OCI-LY7 (cell line): ENCODE measurements at regions not wholly inside any gene's neighbourhood (a gene's known extent, or its start where the extent isn't known, plus 50 kb on each side); places are given as distances from the start of the nearest gene placed in this dataset.

Experiments used
- BruUV-seq: library from RNA; stranded (reverse); fragments of 400-500 nt; replicated peaks from 2 replicates; lab custom pipeline; 2021; lab: Mats Ljungman, UMichigan
- CTCF ChIA-PET: fragments of 300-600 bp; sonication (Branson Sonifier 250); formaldehyde crosslinking; loops from one replicate; lab custom pipeline; 2022; ENCODE audit warnings: antibody characterized with exemption; ENCODE audit not compliant: unreplicated experiment; lab: Charles Lee
- POLR2A ChIA-PET: fragments of 300-600 bp; sonication (Branson Sonifier 250); formaldehyde crosslinking; loops from one replicate; lab custom pipeline; 2022; ENCODE audit warnings: antibody characterized with exemption; lab: Charles Lee
- DNase-seq: peaks from one replicate; pipeline ENCODE4 v3.0.0-alpha.2; 2015; ENCODE audit warnings: low spot score
- H2AFZ ChIP-seq: fragments of 200-600 bp; sonication (generic), shearing (Covaris generic); 2 replicates; pipeline ENCODE4 v1.6.1; 2014; ENCODE audit warnings: mild to moderate bottlenecking, antibody characterized with exemption, low read length, moderate library complexity
- H3K27ac ChIP-seq: fragments of 200-600 bp; sonication (generic); 2 replicates; pipeline ENCODE4 v1.5.1; 2014; ENCODE audit warnings: mixed run types, low read depth, mild to moderate bottlenecking, moderate library complexity, low read length, inconsistent platforms; ENCODE audit not compliant: poor library complexity, severe bottlenecking
- H3K36me3 ChIP-seq: fragments of 200-600 bp; sonication (generic); 2 replicates; pipeline ENCODE4 v1.6.1; 2014; ENCODE audit warnings: mild to moderate bottlenecking, antibody characterized with exemption, low read length, moderate library complexity, mixed read lengths; ENCODE audit not compliant: insufficient read depth
- H3K4me1 ChIP-seq: fragments of 200-600 bp; sonication (generic); 2 replicates; pipeline ENCODE4 v1.5.1; 2014; ENCODE audit warnings: mild to moderate bottlenecking, low read length; ENCODE audit not compliant: insufficient read depth, poor library complexity, severe bottlenecking
- H3K4me2 ChIP-seq: fragments of 200-600 bp; sonication (generic); 2 replicates; pipeline ENCODE4 v1.6.1; 2014; ENCODE audit warnings: mild to moderate bottlenecking, low read length
- H3K4me3 ChIP-seq: fragments of 200-600 bp; sonication (generic); 2 replicates; pipeline ENCODE4 v1.5.1; 2014; ENCODE audit warnings: mild to moderate bottlenecking, low read depth, low read length; ENCODE audit not compliant: poor library complexity, severe bottlenecking
- H3K79me2 ChIP-seq: fragments of 200-600 bp; sonication (generic); 2 replicates; pipeline ENCODE4 v1.6.1; 2016; ENCODE audit warnings: low read depth, mild to moderate bottlenecking, low read length, moderate library complexity, mixed read lengths; ENCODE audit not compliant: insufficient read depth
- H3K9me2 ChIP-seq: fragments of 200-600 bp; sonication (generic); 2 replicates; pipeline ENCODE4 v1.6.1; 2016; ENCODE audit warnings: mild to moderate bottlenecking, low read length, mixed read lengths; ENCODE audit not compliant: insufficient read depth
- H3K9me3 ChIP-seq: fragments of 200-600 bp; sonication (generic); 2 replicates; pipeline ENCODE4 v1.6.1; 2014; ENCODE audit warnings: mild to moderate bottlenecking, mixed run types, low read length, mixed read lengths
- H4K20me1 ChIP-seq: fragments of 200-600 bp; sonication (generic); 2 replicates; pipeline ENCODE4 v1.6.1; 2014; ENCODE audit warnings: mild to moderate bottlenecking, antibody characterized with exemption, low read length, moderate library complexity, mixed read lengths; ENCODE audit not compliant: insufficient read depth
- EZH2phosphoT487 ChIP-seq: fragments of 200-600 bp; sonication (generic); IDR thresholded peaks from 2 replicates; pipeline ENCODE4 v1.6.1; 2018; ENCODE audit warnings: low read depth, borderline replicate concordance, mild to moderate bottlenecking, mixed run types, antibody characterized with exemption, low read length, moderate library complexity, mixed read lengths
- intact Hi-C: fragments of 100-400 bp; cut with micrococcal nuclease; formaldehyde crosslinking; loops from one replicate; pipeline ENCODE4 v1.10.0; 2022; ENCODE audit not compliant: unreplicated experiment
- TF ChIP-seq, protein P1 (sequence below): fragments of 200-600 bp; sonication (generic); conservative IDR thresholded peaks from 2 replicates; pipeline ENCODE4 v1.5.1; 2014; ENCODE audit warnings: mild to moderate bottlenecking, antibody characterized with exemption, low read length, moderate library complexity, mixed read lengths

DNA sequence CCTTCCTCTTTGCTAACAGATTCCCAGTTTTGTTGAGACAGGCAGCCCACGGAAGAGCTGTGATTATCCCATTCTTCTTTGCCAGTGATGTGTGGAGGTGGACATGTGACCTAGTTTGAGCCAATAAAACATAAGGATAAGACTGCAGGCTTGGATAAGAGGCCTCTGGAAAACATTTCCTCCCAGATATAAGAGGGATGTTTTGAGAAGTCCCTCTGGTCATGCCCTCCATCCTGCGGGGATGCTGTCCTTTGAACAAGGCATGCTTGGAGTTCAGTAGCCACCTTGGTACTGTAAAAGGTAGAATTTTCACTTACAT is 155.7 kb downstream of the TM2D1 start:
- CTCF ChIA-PET: no interaction called here

DNA sequence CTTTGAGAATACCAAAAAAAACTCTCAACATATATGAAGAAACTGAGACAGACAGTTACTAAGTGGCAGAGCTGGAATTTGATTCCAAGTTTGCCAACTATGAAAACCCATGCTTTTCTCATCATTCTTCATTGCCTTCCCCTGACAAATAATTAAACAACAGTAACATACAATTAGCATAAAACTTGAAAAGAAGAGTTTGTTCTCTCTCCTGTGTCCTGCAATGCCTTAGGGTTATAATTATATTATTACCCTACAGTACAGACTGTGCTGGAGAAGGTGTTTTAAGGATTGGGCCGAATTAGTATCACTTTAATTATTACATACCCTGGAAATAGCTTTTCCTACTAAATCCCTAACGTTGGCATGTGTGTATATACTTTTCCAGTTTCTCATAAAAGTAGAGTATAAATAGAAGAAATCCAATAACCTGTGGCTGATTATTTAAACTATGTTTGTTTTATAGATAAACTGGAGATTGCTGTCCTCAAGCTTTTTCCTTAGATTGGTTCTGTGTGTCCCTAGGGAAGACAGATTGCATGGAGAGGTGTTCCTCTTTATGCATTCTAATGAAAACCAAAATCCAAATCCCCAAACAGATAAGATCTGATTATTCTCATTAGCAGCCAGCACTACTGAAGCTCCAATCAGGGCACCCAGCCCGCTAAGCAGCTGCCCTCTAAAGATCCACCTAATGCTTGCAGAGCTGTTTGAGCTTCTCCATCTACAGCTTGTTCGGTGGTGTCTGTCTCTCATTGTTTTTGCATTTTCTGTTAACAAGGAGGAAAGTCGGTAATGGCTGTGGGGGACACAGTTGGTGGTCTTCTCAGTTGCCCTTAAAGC is 156.3 kb downstream of the TM2D1 start:
- BruUV-seq: no TSS peak
- TF ChIP-seq, protein P1, sequence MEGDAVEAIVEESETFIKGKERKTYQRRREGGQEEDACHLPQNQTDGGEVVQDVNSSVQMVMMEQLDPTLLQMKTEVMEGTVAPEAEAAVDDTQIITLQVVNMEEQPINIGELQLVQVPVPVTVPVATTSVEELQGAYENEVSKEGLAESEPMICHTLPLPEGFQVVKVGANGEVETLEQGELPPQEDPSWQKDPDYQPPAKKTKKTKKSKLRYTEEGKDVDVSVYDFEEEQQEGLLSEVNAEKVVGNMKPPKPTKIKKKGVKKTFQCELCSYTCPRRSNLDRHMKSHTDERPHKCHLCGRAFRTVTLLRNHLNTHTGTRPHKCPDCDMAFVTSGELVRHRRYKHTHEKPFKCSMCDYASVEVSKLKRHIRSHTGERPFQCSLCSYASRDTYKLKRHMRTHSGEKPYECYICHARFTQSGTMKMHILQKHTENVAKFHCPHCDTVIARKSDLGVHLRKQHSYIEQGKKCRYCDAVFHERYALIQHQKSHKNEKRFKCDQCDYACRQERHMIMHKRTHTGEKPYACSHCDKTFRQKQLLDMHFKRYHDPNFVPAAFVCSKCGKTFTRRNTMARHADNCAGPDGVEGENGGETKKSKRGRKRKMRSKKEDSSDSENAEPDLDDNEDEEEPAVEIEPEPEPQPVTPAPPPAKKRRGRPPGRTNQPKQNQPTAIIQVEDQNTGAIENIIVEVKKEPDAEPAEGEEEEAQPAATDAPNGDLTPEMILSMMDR: no peak
- no peak for TF ChIP-seq EZH2phosphoT487

More for the DNA sequence above, 155.7 kb downstream of the TM2D1 start:
- H4K20me1 ChIP-seq: no peaks in the 10 kb centered on the region
- TF ChIP-seq EZH2phosphoT487: no peak
- TF ChIP-seq, protein P1: no peak
- H3K79me2 ChIP-seq: no peaks in the 10 kb centered on the region
- POLR2A ChIA-PET: interaction anchor here (0.6 to 1.7 kb wide), 3 partner anchors 14 to 1622 kb away, joined by 3 to 6 read pairs (median 4); no protein-coding TSS in a partner anchor
- no peak overlapping the region for H2AFZ ChIP-seq
- H3K9me2 ChIP-seq: no peaks in the 10 kb centered on the region
- H3K4me1 ChIP-seq: no peaks in the 10 kb centered on the region
- intact Hi-C loops: no loop called here
- no TSS peak for BruUV-seq
- no peak overlapping the region for H3K27ac ChIP-seq
- no peaks in the 10 kb centered on the region for H3K9me3 ChIP-seq
- no peak for DNase-seq
- H3K36me3 ChIP-seq: no peaks in the 10 kb centered on the region
- H3K4me3 ChIP-seq: no peak overlapping the region
- no peak overlapping the region for H3K4me2 ChIP-seq

DNA sequence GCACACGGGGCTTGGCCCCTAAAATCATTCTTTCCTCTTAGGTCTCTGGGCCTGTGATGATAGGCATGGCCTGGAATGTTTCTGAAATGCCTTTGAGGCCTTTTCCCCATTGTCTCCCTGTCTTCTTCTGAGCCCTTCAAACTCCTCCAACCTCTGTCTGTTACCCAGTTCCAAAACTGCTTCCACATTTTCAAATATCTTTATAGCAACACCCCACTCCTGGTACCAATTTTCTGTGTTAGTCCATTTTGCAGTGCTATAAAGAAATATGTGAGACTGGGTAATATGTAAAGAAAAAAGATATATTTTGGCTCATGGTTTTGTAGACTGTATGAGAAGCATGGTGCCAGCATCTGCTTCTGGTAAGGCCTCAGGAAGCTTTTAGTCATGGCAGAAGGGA is 158.8 kb downstream of the TM2D1 start:
- no peak overlapping the region for H3K27ac ChIP-seq
- H4K20me1 ChIP-seq: no peaks in the 10 kb centered on the region
- intact Hi-C loops: no loop called here
- no peak overlapping the region for H3K4me2 ChIP-seq
- ChIA-PET POLR2A (no interaction called here), CTCF (no interaction called here)
- H3K4me3 ChIP-seq: no peak overlapping the region
- H3K36me3 ChIP-seq: no peaks in the 10 kb centered on the region
- TF ChIP-seq EZH2phosphoT487: no peak
- TF ChIP-seq, protein P1: no peak
- no peaks in the 10 kb centered on the region for H3K9me3 ChIP-seq
- DNase-seq: no peak
- no peaks in the 10 kb centered on the region for H3K4me1 ChIP-seq
- H2AFZ ChIP-seq: no peak overlapping the region
- no peaks in the 10 kb centered on the region for H3K9me2 ChIP-seq
- BruUV-seq: no TSS peak
- no peaks in the 10 kb centered on the region for H3K79me2 ChIP-seq

More for the DNA sequence above, 156.3 kb downstream of the TM2D1 start:
- H3K79me2 ChIP-seq: no peaks in the 10 kb centered on the region
- H4K20me1 ChIP-seq: no peaks in the 10 kb centered on the region
- no peaks in the 10 kb centered on the region for H3K9me2 ChIP-seq
- ChIA-PET POLR2A (interaction anchor here (0.6 to 1.7 kb wide), 6 partner anchors 14 to 1622 kb away, joined by 3 to 6 read pairs (median 4); no protein-coding TSS in a partner anchor), CTCF (no interaction called here)
- H3K9me3 ChIP-seq: no peaks in the 10 kb centered on the region
- no peak overlapping the region for H2AFZ ChIP-seq
- DNase-seq: no peak
- no peaks in the 10 kb centered on the region for H3K4me1 ChIP-seq
- intact Hi-C loops: no loop called here
- H3K36me3 ChIP-seq: no peaks in the 10 kb centered on the region
- no peak overlapping the region for H3K4me2 ChIP-seq
- no peak overlapping the region for H3K4me3 ChIP-seq
- H3K27ac ChIP-seq: no peak overlapping the region
